ENCODE measurements at regions not wholly inside any gene's neighbourhood (a gene's known extent, or its start where the extent isn't known, plus 50 kb on each side); places are given as distances from the start of the nearest gene placed in this dataset.

- no peaks in the 10 kb centered on the region for H3K27me3 ChIP-seq (ENCODE audit: insufficient read depth, low read length, poor library complexity)
- H2AK5ac ChIP-seq (ENCODE audit: low read length) = no peak overlapping the region
- no peak for DNase-seq
- H2BK120ac ChIP-seq (ENCODE audit: low read depth, low read length) = no peak overlapping the region
- H3K4me2 ChIP-seq (ENCODE audit: low read length) = no peak overlapping the region
- H2BK15ac ChIP-seq (replicated peaks; ENCODE audit: low read depth) = no peak overlapping the region
- no peaks in the 10 kb centered on the region for H3K4me1 ChIP-seq (ENCODE audit: control insufficient read depth, low read depth, low read length)
- no peak overlapping the region for H3K18ac ChIP-seq (ENCODE audit: low read length)
- H3K9ac ChIP-seq (ENCODE audit: low read length) = no peak overlapping the region
- H4K5ac ChIP-seq (ENCODE audit: low read length) = no peak overlapping the region
- H3K79me2 ChIP-seq (ENCODE audit: control insufficient read depth, insufficient read depth, low read length) = no peaks in the 10 kb centered on the region
- no CpG with 5 or more reads among the region's 1 CpG for WGBS (ENCODE audit: extremely low coverage, insufficient coverage, low lambda C conversion rate)
- no peak overlapping the region for H2BK5ac ChIP-seq (ENCODE audit: low read length)
- no peak overlapping the region for H4K8ac ChIP-seq (ENCODE audit: low read depth, low read length)
- H3K4me3 ChIP-seq (ENCODE audit: low read length) = no peak overlapping the region
- no peak overlapping the region for H3K4ac ChIP-seq (ENCODE audit: low read depth, low read length)
- no peak overlapping the region for H3K27ac ChIP-seq (ENCODE audit: low read depth, low read length)
- H3K79me1 ChIP-seq (ENCODE audit: low read length) = no peaks in the 10 kb centered on the region
- H3K36me3 ChIP-seq (ENCODE audit: control insufficient read depth, insufficient read depth, low read length) = no peaks in the 10 kb centered on the region
- H3K56ac ChIP-seq (ENCODE audit: low read length) = no peak overlapping the region
- H3K23ac ChIP-seq (ENCODE audit: low read length) = no peak overlapping the region
Measured at GRCh38 chr12:92476844-92477243, 225.9 kb upstream of the PLEKHG7 start.

GRCh38 chr12:92473564-92473963 lies 229.2 kb upstream of the PLEKHG7 start:
- Histone ChIP-seq H3K27ac (ENCODE audit: low read depth, low read length) (no peak overlapping the region), H3K4me3 (ENCODE audit: low read length) (no peak overlapping the region), H3K18ac (ENCODE audit: low read length) (no peak overlapping the region), H3K9ac (ENCODE audit: low read length) (no peak overlapping the region), H3K27me3 (ENCODE audit: insufficient read depth, low read length, poor library complexity) (no peaks in the 10 kb centered on the region), H3K56ac (ENCODE audit: low read length) (no peak overlapping the region), H3K4ac (ENCODE audit: low read depth, low read length) (no peak overlapping the region), H4K8ac (ENCODE audit: low read depth, low read length) (no peak overlapping the region), H2BK15ac (replicated peaks; ENCODE audit: low read depth) (no peak overlapping the region), H3K4me2 (ENCODE audit: low read length) (no peak overlapping the region), H3K79me2 (ENCODE audit: control insufficient read depth, insufficient read depth, low read length) (no peaks in the 10 kb centered on the region), H3K4me1 (ENCODE audit: control insufficient read depth, low read depth, low read length) (no peaks in the 10 kb centered on the region), H3K79me1 (ENCODE audit: low read length) (no peaks in the 10 kb centered on the region), H2AK5ac (ENCODE audit: low read length) (no peak overlapping the region), H3K23ac (ENCODE audit: low read length) (no peak overlapping the region), H4K5ac (ENCODE audit: low read length) (no peak overlapping the region), H2BK120ac (ENCODE audit: low read depth, low read length) (no peak overlapping the region), H3K36me3 (ENCODE audit: control insufficient read depth, insufficient read depth, low read length) (no peaks in the 10 kb centered on the region), H2BK5ac (ENCODE audit: low read length) (no peak overlapping the region)
- WGBS (ENCODE audit: extremely low coverage, insufficient coverage, low lambda C conversion rate) = no CpG with 5 or more reads among the region's 2 CpGs
- no peak for DNase-seq

GRCh38 chr12:92472201-92472600 lies 230.6 kb upstream of the PLEKHG7 start:
- Histone ChIP-seq H3K4me3 (ENCODE audit: low read length) (no peak overlapping the region), H4K5ac (ENCODE audit: low read length) (no peak overlapping the region), H3K18ac (ENCODE audit: low read length) (no peak overlapping the region), H3K4me1 (ENCODE audit: control insufficient read depth, low read depth, low read length) (no peaks in the 10 kb centered on the region), H3K27me3 (ENCODE audit: insufficient read depth, low read length, poor library complexity) (no peaks in the 10 kb centered on the region), H3K4ac (ENCODE audit: low read depth, low read length) (no peak overlapping the region), H2BK120ac (ENCODE audit: low read depth, low read length) (no peak overlapping the region), H2BK5ac (ENCODE audit: low read length) (no peak overlapping the region), H3K79me1 (ENCODE audit: low read length) (no peaks in the 10 kb centered on the region), H3K9ac (ENCODE audit: low read length) (no peak overlapping the region), H3K36me3 (ENCODE audit: control insufficient read depth, insufficient read depth, low read length) (no peaks in the 10 kb centered on the region), H3K4me2 (ENCODE audit: low read length) (no peak overlapping the region), H2BK15ac (replicated peaks; ENCODE audit: low read depth) (no peak overlapping the region), H3K23ac (ENCODE audit: low read length) (no peak overlapping the region), H4K8ac (ENCODE audit: low read depth, low read length) (no peak overlapping the region), H3K27ac (ENCODE audit: low read depth, low read length) (no peak overlapping the region), H3K79me2 (ENCODE audit: control insufficient read depth, insufficient read depth, low read length) (no peaks in the 10 kb centered on the region), H2AK5ac (ENCODE audit: low read length) (no peak overlapping the region), H3K56ac (ENCODE audit: low read length) (no peak overlapping the region)
- no CpG with 5 or more reads among the region's 2 CpGs for WGBS (ENCODE audit: extremely low coverage, insufficient coverage, low lambda C conversion rate)
- no peak for DNase-seq

GRCh38 chr12:92471551-92471950 lies 231.2 kb upstream of the PLEKHG7 start:
- Histone ChIP-seq H2BK120ac (ENCODE audit: low read depth, low read length) (no peak overlapping the region), H3K18ac (ENCODE audit: low read length) (no peak overlapping the region), H3K27me3 (ENCODE audit: insufficient read depth, low read length, poor library complexity) (no peaks in the 10 kb centered on the region), H3K9ac (ENCODE audit: low read length) (no peak overlapping the region), H2AK5ac (ENCODE audit: low read length) (no peak overlapping the region), H2BK5ac (ENCODE audit: low read length) (no peak overlapping the region), H3K79me1 (ENCODE audit: low read length) (no peaks in the 10 kb centered on the region), H3K4me3 (ENCODE audit: low read length) (no peak overlapping the region), H3K27ac (ENCODE audit: low read depth, low read length) (no peak overlapping the region), H3K56ac (ENCODE audit: low read length) (no peak overlapping the region), H3K4me1 (ENCODE audit: control insufficient read depth, low read depth, low read length) (peaks cover under 1% of the 10 kb centered on the region), H3K4ac (ENCODE audit: low read depth, low read length) (no peak overlapping the region), H3K36me3 (ENCODE audit: control insufficient read depth, insufficient read depth, low read length) (no peaks in the 10 kb centered on the region), H3K23ac (ENCODE audit: low read length) (no peak overlapping the region), H3K4me2 (ENCODE audit: low read length) (no peak overlapping the region), H2BK15ac (replicated peaks; ENCODE audit: low read depth) (no peak overlapping the region), H3K79me2 (ENCODE audit: control insufficient read depth, insufficient read depth, low read length) (no peaks in the 10 kb centered on the region), H4K8ac (ENCODE audit: low read depth, low read length) (no peak overlapping the region), H4K5ac (ENCODE audit: low read length) (no peak overlapping the region)
- no peak for DNase-seq
- WGBS (ENCODE audit: extremely low coverage, insufficient coverage, low lambda C conversion rate) = no CpG with 5 or more reads among the region's 1 CpG

GRCh38 chr12:92470608-92471021 lies 232.2 kb upstream of the PLEKHG7 start:
- H3K4me3 ChIP-seq (ENCODE audit: low read length) = no peak overlapping the region
- H3K36me3 ChIP-seq (ENCODE audit: control insufficient read depth, insufficient read depth, low read length) = no peaks in the 10 kb centered on the region
- no peak overlapping the region for H4K8ac ChIP-seq (ENCODE audit: low read depth, low read length)
- H2BK15ac ChIP-seq (replicated peaks; ENCODE audit: low read depth) = no peak overlapping the region
- H3K4me1 ChIP-seq (ENCODE audit: control insufficient read depth, low read depth, low read length) = peaks cover 3% of the 10 kb centered on the region
- no peak overlapping the region for H2BK120ac ChIP-seq (ENCODE audit: low read depth, low read length)
- H2AK5ac ChIP-seq (ENCODE audit: low read length) = no peak overlapping the region
- H3K27me3 ChIP-seq (ENCODE audit: insufficient read depth, low read length, poor library complexity) = no peaks in the 10 kb centered on the region
- no peaks in the 10 kb centered on the region for H3K79me1 ChIP-seq (ENCODE audit: low read length)
- no peak overlapping the region for H3K4ac ChIP-seq (ENCODE audit: low read depth, low read length)
- H3K9ac ChIP-seq (ENCODE audit: low read length) = no peak overlapping the region
- H3K27ac ChIP-seq (ENCODE audit: low read depth, low read length) = no peak overlapping the region
- DNase-seq = no peak
- no peak overlapping the region for H3K18ac ChIP-seq (ENCODE audit: low read length)
- H3K56ac ChIP-seq (ENCODE audit: low read length) = no peak overlapping the region
- H3K79me2 ChIP-seq (ENCODE audit: control insufficient read depth, insufficient read depth, low read length) = no peaks in the 10 kb centered on the region
- no peak overlapping the region for H3K4me2 ChIP-seq (ENCODE audit: low read length)
- no peak overlapping the region for H3K23ac ChIP-seq (ENCODE audit: low read length)
- no peak overlapping the region for H2BK5ac ChIP-seq (ENCODE audit: low read length)
- no peak overlapping the region for H4K5ac ChIP-seq (ENCODE audit: low read length)
- WGBS (ENCODE audit: extremely low coverage, insufficient coverage, low lambda C conversion rate) = no CpG with 5 or more reads among the region's 4 CpGs

GRCh38 chr12:92469837-92470236 lies 233.0 kb upstream of the PLEKHG7 start:
- no peak overlapping the region for H2BK120ac ChIP-seq (ENCODE audit: low read depth, low read length)
- no peak for DNase-seq
- no peak overlapping the region for H2BK5ac ChIP-seq (ENCODE audit: low read length)
- H2AK5ac ChIP-seq (ENCODE audit: low read length) = no peak overlapping the region
- no peak overlapping the region for H3K27ac ChIP-seq (ENCODE audit: low read depth, low read length)
- no peak overlapping the region for H3K9ac ChIP-seq (ENCODE audit: low read length)
- H3K79me2 ChIP-seq (ENCODE audit: control insufficient read depth, insufficient read depth, low read length) = no peaks in the 10 kb centered on the region
- no peaks in the 10 kb centered on the region for H3K36me3 ChIP-seq (ENCODE audit: control insufficient read depth, insufficient read depth, low read length)
- H3K56ac ChIP-seq (ENCODE audit: low read length) = no peak overlapping the region
- H4K8ac ChIP-seq (ENCODE audit: low read depth, low read length) = no peak overlapping the region
- H4K5ac ChIP-seq (ENCODE audit: low read length) = no peak overlapping the region
- no peak overlapping the region for H3K23ac ChIP-seq (ENCODE audit: low read length)
- WGBS (ENCODE audit: extremely low coverage, insufficient coverage, low lambda C conversion rate) = no CpG with 5 or more reads among the region's 6 CpGs
- H3K4me3 ChIP-seq (ENCODE audit: low read length) = no peak overlapping the region
- H3K4me1 ChIP-seq (ENCODE audit: control insufficient read depth, low read depth, low read length) = peaks cover 3% of the 10 kb centered on the region
- H2BK15ac ChIP-seq (replicated peaks; ENCODE audit: low read depth) = no peak overlapping the region
- H3K4ac ChIP-seq (ENCODE audit: low read depth, low read length) = no peak overlapping the region
- no peaks in the 10 kb centered on the region for H3K79me1 ChIP-seq (ENCODE audit: low read length)
- H3K27me3 ChIP-seq (ENCODE audit: insufficient read depth, low read length, poor library complexity) = no peaks in the 10 kb centered on the region
- no peak overlapping the region for H3K18ac ChIP-seq (ENCODE audit: low read length)
- no peak overlapping the region for H3K4me2 ChIP-seq (ENCODE audit: low read length)
